Activated CD8-positive, alpha-beta T cell treated with anti-CD3 and anti-CD28 coated beads, Interleukin-2, amount 10 ng/mL, durations not matched to agents 7 days and 5 days (primary cell): ENCODE measurements at regions not wholly inside any gene's neighbourhood (a gene's known extent, or its start where the extent isn't known, plus 50 kb on each side); places are given as distances from the start of the nearest gene placed in this dataset.

ENCODE experiments used
- ATAC-seq: fragments of 150-1000 bp; cut with Tn5 transposase; one replicate; pipeline ENCODE4 v1.10.0; 2021; ENCODE audit warnings: moderate library complexity
- CTCF ChIA-PET: fragments of 350-600 bp; sonication (Branson Sonifier 250); formaldehyde crosslinking; loops from one replicate; lab custom pipeline; 2021; ENCODE audit warnings: antibody characterized with exemption; lab: Charles Lee
- POLR2A ChIA-PET: fragments of 350-600 bp; sonication (Branson Sonifier 250); formaldehyde crosslinking; loops from one replicate; lab custom pipeline; 2021; ENCODE audit warnings: antibody characterized with exemption; lab: Charles Lee
- DNase-seq: peaks from one replicate; pipeline ENCODE4 v3.0.0-alpha.2; 2020
- H3K27ac Mint-ChIP-seq: one replicate; pipeline ENCODE4 v1.8.0; 2021; ENCODE audit warnings: mild to moderate bottlenecking, mixed read lengths
- H3K27me3 Mint-ChIP-seq: one replicate; pipeline ENCODE4 v1.8.0; 2021; ENCODE audit warnings: low read depth, mixed read lengths
- H3K36me3 Mint-ChIP-seq: one replicate; pipeline ENCODE4 v1.8.0; 2021; ENCODE audit warnings: low read depth, mixed read lengths
- H3K4me1 Mint-ChIP-seq: one replicate; pipeline ENCODE4 v1.8.0; 2021; ENCODE audit warnings: low read depth, mixed read lengths
- H3K4me3 Mint-ChIP-seq: one replicate; pipeline ENCODE4 v1.8.0; 2021; ENCODE audit warnings: mild to moderate bottlenecking, mixed read lengths
- H3K9me3 Mint-ChIP-seq: one replicate; pipeline ENCODE4 v1.8.0; 2022; ENCODE audit warnings: mixed read lengths; ENCODE audit not compliant: insufficient read depth

DNA sequence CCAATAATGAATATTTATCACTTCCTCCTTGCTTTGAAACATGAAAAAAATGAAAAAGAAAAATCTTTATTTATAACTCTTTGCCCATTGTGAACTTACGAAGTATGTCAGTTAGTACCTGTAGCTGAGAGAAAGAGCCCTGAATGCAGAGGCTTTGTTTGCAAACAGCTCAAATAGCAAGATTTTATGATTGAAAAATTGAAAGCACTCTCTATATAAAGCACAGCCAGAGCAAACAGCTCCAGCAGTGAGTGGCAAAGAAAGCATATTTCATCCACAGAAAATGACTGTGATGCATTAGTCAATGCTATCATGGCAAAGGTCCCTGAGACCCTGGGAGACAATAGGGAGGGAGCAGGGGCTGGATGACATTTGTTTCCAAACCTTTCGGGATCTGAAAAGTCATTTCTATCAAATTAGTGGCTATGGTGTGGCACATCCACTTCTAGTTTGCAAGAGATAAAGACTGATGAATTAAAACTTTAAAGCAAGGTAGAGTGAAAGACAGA lies 576.1 kb downstream of the OTOL1 start:
- Mint-ChIP-seq H3K4me3 (no peak overlapping the region), H3K36me3 (no peaks in the 10 kb centered on the region), H3K9me3 (peaks cover 3% of the 10 kb centered on the region), H3K27ac (no peak overlapping the region), H3K4me1 (no peaks in the 10 kb centered on the region), H3K27me3 (no peaks in the 10 kb centered on the region)
- ChIA-PET POLR2A (no interaction called here), CTCF (no interaction called here)
- DNase-seq (no peak), ATAC-seq (no peak)

DNA sequence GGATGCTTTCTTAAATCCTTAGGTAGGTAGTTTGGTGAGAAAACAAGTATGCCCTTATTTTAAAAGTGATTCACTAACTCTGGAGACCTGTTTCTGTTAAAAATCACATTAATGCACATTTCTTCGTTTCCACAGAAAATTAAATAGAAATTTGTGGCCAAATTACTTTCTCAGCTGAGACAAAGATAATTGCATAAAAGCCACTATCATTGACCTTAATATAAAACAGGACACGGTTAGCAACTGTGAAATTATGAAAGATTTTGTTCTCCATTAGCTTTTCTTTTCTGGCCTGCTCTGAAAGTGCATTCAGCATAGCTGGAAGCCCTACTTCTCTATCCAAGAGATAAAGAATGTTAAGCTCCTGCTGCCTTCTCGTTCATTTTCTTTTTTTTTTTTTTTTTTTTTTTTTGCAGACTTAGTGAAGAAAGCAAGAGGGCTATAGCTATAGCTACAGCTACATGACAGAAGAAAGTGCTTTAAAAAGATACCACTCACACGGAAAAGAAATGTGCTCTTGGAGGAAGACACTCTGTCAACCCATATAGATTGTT lies 576.9 kb downstream of the OTOL1 start:
- DNase-seq (no peak), ATAC-seq (no peak)
- H3K9me3 Mint-ChIP-seq: peaks cover 3% of the 10 kb centered on the region
- H3K27ac Mint-ChIP-seq: no peak overlapping the region
- no peak overlapping the region for H3K4me3 Mint-ChIP-seq
- ChIA-PET POLR2A (no interaction called here), CTCF (no interaction called here)
- H3K36me3 Mint-ChIP-seq: no peaks in the 10 kb centered on the region
- H3K27me3 Mint-ChIP-seq: no peaks in the 10 kb centered on the region
- no peaks in the 10 kb centered on the region for H3K4me1 Mint-ChIP-seq

DNA sequence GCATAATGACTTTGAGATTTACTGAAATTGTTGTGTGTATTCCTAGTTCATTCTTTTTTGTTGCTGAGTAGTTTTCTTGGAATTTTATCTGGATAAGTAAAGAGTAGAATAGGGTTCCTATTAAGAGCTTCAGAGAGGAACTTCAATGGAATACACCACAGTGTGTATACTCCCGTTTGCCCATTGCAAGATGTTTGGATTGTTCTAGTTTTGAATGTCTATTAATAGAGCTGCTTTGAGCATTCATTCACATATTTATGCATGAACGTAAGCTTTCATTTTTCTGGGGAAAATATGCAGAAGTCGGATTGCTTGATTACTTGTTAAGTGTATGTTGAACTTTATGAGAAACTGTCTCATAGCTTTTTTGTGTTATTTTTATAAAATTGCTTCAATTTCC lies 580.5 kb downstream of the OTOL1 start:
- CTCF ChIA-PET: no interaction called here
- ATAC-seq: no peak
- Mint-ChIP-seq H3K27ac (no peak overlapping the region), H3K9me3 (peaks cover 3% of the 10 kb centered on the region), H3K4me3 (no peak overlapping the region), H3K27me3 (no peaks in the 10 kb centered on the region), H3K4me1 (no peaks in the 10 kb centered on the region), H3K36me3 (no peaks in the 10 kb centered on the region)
- DNase-seq: no peak
- POLR2A ChIA-PET: no interaction called here

DNA sequence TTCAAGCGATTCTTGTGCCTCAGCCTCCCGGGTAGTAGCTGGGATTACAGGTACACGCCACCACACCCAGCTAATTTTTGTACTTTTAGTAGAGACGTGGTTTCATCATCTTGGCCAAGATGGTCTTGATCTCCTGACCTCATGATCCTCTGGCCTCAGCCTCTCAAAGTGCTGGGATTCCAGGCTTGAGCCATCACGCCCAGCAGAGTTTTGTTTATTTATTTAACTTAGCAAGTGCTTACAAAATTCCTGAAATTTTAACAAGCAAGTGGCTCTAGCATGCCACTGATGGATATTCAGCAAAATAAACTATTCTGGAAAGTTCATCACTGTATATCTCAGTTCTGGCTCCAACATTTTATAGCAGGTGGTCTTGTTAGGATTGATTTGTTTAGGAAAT lies 585.9 kb downstream of the OTOL1 start:
- ChIA-PET POLR2A (no interaction called here), CTCF (no interaction called here)
- H3K27me3 Mint-ChIP-seq: no peaks in the 10 kb centered on the region
- H3K36me3 Mint-ChIP-seq: no peaks in the 10 kb centered on the region
- DNase-seq (no peak), ATAC-seq (no peak)
- no peaks in the 10 kb centered on the region for H3K9me3 Mint-ChIP-seq
- H3K4me3 Mint-ChIP-seq: no peak overlapping the region
- no peak overlapping the region for H3K27ac Mint-ChIP-seq
- no peaks in the 10 kb centered on the region for H3K4me1 Mint-ChIP-seq

DNA sequence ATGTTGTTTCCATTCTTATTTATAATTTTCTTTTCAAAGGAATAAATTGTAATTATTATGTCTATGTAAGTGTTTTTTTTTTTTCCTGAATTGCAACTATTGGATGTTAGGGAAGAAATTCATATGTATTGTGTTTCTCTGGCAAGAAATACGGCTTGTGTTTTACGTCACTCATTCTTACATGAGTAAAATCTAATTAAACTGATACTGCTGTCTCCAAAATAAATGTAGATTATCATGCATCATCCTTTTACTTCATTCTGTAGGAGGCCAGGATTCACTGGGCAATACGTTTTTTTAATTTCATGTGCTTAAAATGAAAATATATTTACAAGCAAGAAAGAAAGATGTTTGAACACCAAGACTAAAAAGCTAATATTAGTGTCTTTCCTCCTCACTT lies 590.8 kb downstream of the OTOL1 start:
- no peak for ATAC-seq
- Mint-ChIP-seq H3K27me3 (no peaks in the 10 kb centered on the region), H3K4me3 (no peak overlapping the region), H3K9me3 (no peaks in the 10 kb centered on the region), H3K27ac (no peak overlapping the region), H3K36me3 (no peaks in the 10 kb centered on the region), H3K4me1 (no peaks in the 10 kb centered on the region)
- ChIA-PET POLR2A (no interaction called here), CTCF (no interaction called here)
- no peak for DNase-seq

DNA sequence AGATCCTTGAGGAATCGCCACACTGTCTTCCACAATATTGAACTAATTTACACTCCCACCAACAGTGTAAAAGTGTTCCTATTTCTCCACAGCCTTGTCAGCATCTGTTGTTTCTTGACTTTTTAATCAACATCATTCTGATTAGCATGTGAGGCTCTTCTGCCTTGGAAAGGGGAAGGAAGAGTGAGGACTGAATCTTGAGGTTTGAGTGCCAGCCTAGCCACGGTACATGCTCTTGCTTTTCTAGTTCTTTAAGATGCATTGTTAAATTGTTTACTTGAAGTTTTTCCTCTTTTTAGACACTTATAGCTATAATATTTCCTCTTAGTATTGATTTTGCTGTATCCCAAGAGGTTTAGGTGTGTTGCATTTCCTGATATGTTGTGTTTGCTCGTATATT lies 596.1 kb downstream of the OTOL1 start:
- H3K27me3 Mint-ChIP-seq: no peaks in the 10 kb centered on the region
- H3K4me1 Mint-ChIP-seq: no peaks in the 10 kb centered on the region
- ChIA-PET POLR2A (no interaction called here), CTCF (no interaction called here)
- no peak overlapping the region for H3K4me3 Mint-ChIP-seq
- ATAC-seq (no peak), DNase-seq (no peak)
- peaks cover 13% of the 10 kb centered on the region for H3K9me3 Mint-ChIP-seq
- H3K27ac Mint-ChIP-seq: no peak overlapping the region
- no peaks in the 10 kb centered on the region for H3K36me3 Mint-ChIP-seq

DNA sequence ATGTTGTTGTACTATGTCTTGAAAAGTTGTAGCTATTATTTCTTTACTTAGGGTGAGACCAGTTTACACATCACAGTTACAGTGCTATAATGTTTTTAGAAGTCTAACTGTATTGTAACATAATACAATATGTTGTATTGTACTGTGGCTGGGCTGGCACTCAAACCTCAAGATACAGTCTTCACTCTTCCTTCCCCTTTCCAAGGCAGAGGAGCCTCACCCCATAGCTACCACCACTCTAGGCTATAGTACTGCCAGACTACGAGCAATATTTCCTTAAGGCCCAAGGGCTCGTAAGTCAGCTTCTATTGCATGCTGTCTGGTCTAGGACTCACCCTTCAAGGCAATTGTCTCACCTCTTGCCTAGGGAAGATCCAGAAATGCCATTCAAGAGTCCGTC lies 597.7 kb downstream of the OTOL1 start:
- H3K27ac Mint-ChIP-seq: no peak overlapping the region
- CTCF ChIA-PET: no interaction called here
- POLR2A ChIA-PET: no interaction called here
- H3K4me1 Mint-ChIP-seq: no peaks in the 10 kb centered on the region
- no peak overlapping the region for H3K4me3 Mint-ChIP-seq
- peaks cover 13% of the 10 kb centered on the region for H3K9me3 Mint-ChIP-seq
- DNase-seq (no peak), ATAC-seq (no peak)
- no peaks in the 10 kb centered on the region for H3K36me3 Mint-ChIP-seq
- no peaks in the 10 kb centered on the region for H3K27me3 Mint-ChIP-seq

DNA sequence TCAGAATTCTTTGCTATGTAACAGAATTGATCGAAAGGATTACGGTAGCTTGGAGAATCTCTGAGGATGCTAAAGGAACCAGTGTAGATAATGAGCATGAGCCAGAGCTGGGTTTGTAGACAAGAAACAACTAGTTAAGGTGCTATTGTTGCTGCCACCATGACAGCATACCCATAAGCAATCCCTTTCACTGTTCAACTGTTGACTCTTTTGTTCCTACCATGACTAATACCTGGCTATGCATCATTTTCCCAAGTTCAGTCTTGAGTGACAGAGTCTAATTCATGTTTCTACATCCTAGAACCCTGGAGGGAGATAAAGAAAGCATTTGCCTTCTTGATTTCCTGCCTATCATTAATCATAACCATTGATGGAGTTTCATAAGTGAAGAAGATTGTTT lies 600.3 kb downstream of the OTOL1 start:
- Mint-ChIP-seq H3K9me3 (peaks cover 16% of the 10 kb centered on the region), H3K4me1 (no peaks in the 10 kb centered on the region), H3K4me3 (no peak overlapping the region), H3K27me3 (no peaks in the 10 kb centered on the region), H3K27ac (no peak overlapping the region), H3K36me3 (no peaks in the 10 kb centered on the region)
- no peak for ATAC-seq
- CTCF ChIA-PET: no interaction called here
- no peak for DNase-seq
- POLR2A ChIA-PET: no interaction called here

DNA sequence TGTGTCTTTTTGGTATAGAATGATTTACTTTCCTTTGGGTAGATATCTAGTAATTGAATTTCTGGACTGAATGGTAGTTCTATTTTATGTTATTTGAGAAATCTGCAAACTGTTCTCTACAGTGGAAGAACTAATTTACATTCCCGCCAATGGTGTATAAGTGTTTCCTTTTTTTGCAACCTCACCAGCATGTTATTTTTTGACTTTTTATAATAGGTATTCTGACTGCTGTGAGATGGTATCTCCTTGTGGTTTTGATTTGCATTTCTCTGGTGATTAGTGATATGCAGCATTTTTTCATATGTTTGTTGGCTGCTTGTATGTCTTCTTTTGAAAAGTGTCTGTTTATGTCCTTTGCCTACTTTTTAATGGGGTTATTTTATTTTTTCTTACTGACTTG lies 607.2 kb downstream of the OTOL1 start:
- H3K36me3 Mint-ChIP-seq: no peaks in the 10 kb centered on the region
- H3K27ac Mint-ChIP-seq: no peak overlapping the region
- H3K4me1 Mint-ChIP-seq: no peaks in the 10 kb centered on the region
- no peak overlapping the region for H3K4me3 Mint-ChIP-seq
- ATAC-seq: no peak
- H3K9me3 Mint-ChIP-seq: peaks cover 10% of the 10 kb centered on the region
- H3K27me3 Mint-ChIP-seq: no peaks in the 10 kb centered on the region
- POLR2A ChIA-PET: no interaction called here
- DNase-seq: no peak
- CTCF ChIA-PET: no interaction called here

DNA sequence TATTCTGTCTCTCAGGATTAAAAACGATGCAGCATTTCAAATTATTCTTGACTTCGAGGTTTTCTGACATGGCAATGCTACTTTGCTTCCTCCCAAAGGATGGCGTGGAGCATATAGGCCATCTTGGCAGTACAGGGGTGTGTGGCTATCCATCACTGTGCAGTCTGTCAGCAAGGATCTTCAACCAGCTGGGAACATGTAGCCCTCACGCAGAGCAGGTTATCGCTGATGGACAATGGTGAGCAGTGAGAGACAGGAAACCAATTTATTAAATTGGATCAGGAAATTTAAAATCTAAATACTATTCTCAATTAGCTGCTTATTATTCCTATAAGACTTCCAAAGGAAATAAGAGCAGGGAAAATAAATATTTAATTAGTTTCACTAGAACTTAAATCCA lies 615.3 kb downstream of the OTOL1 start:
- ChIA-PET CTCF (no interaction called here), POLR2A (no interaction called here)
- ATAC-seq (no peak), DNase-seq (no peak)
- Mint-ChIP-seq H3K4me3 (no peak overlapping the region), H3K27ac (no peak overlapping the region), H3K36me3 (no peaks in the 10 kb centered on the region), H3K4me1 (no peaks in the 10 kb centered on the region), H3K9me3 (no peaks in the 10 kb centered on the region), H3K27me3 (no peaks in the 10 kb centered on the region)

DNA sequence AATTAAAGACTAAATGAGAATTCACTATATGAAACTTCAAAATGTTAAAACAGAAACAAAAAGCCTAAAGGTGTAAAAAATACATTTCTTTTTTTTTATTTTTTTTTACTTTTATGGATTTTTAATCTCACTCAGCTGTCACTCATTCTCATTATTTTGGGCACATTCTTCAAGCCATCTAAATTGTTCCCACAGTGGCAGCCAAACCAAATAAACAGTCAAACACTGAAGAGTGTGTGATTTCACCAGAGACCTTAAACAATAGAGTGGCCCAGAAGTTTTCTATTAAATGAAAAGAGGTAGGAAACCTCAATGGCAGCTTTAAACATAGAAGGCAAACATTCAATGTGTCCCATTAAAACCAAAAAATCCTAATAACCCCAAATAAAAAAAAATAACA lies 616.1 kb downstream of the OTOL1 start:
- Mint-ChIP-seq H3K4me1 (no peaks in the 10 kb centered on the region), H3K9me3 (no peaks in the 10 kb centered on the region), H3K27ac (no peak overlapping the region), H3K36me3 (no peaks in the 10 kb centered on the region), H3K4me3 (no peak overlapping the region), H3K27me3 (no peaks in the 10 kb centered on the region)
- DNase-seq (no peak), ATAC-seq (no peak)
- ChIA-PET POLR2A (no interaction called here), CTCF (no interaction called here)

DNA sequence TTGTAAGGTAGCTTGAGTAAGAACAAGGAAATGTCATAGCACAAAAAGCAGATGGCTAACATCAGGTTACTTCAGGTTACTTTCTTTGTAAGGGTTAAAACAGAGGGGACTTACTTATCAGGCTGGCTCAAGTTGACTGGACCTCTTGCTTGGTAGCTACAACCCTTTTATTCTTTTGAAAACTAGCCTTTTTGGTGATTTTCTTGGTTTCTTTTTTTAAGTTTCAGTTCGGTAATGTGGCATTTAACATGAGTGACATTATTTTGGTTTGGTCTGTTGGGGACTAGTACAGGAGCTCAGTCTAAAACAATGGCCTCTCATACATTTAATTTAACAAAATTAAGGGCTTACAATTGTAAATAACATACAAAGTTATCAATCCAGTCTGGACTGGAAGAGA lies 621.4 kb downstream of the OTOL1 start:
- Mint-ChIP-seq H3K27ac (no peak overlapping the region), H3K4me3 (no peak overlapping the region), H3K4me1 (no peaks in the 10 kb centered on the region), H3K9me3 (no peaks in the 10 kb centered on the region), H3K27me3 (no peaks in the 10 kb centered on the region), H3K36me3 (no peaks in the 10 kb centered on the region)
- CTCF ChIA-PET: no interaction called here
- no peak for DNase-seq
- POLR2A ChIA-PET: no interaction called here
- no peak for ATAC-seq

DNA sequence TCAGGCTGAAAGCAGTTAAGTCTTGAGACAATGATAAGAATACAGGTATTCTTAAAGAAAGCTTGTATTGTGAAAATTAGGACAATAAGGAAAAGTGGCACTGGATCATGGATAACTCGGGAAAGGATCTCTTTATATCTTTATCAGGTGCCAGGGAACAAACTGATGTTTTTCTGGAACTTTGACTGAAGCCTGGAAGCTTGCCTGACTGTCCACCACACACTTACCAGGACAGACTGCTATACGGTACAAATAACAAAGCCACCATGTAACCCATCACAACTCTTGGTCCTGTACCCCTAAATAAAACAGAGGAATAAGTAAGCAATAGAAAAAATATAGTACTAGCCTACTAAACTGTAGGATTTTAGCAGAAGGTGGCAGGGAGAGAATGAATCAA lies 623.0 kb downstream of the OTOL1 start:
- POLR2A ChIA-PET: no interaction called here
- Mint-ChIP-seq H3K4me3 (no peak overlapping the region), H3K36me3 (no peaks in the 10 kb centered on the region), H3K9me3 (no peaks in the 10 kb centered on the region), H3K4me1 (no peaks in the 10 kb centered on the region), H3K27me3 (no peaks in the 10 kb centered on the region), H3K27ac (no peak overlapping the region)
- CTCF ChIA-PET: no interaction called here
- ATAC-seq (no peak), DNase-seq (no peak)
